Lower leg skin (tissue), 3 donors: ENCODE measurements at regions not wholly inside any gene's neighbourhood (a gene's known extent, or its start where the extent isn't known, plus 50 kb on each side); places are given as distances from the start of the nearest gene placed in this dataset.

Experiments used
- POLR2A ChIP-seq, 2 donors: fragments of 450-650 bp; IDR thresholded peaks; one replicate each; pipeline ENCODE4 v1.6.1; 2016 to 2017; ENCODE audit warnings: antibody characterized with exemption in 2 of 2, mild to moderate bottlenecking in 1 of 2, moderate library complexity in 1 of 2
- TF ChIP-seq, protein P1 (sequence below), 3 donors: fragments of 450-650 bp; IDR thresholded peaks; one replicate each; pipeline ENCODE4 v1.5.1; 2016; ENCODE audit warnings: antibody characterized with exemption in 3 of 3, mild to moderate bottlenecking in 3 of 3, moderate library complexity in 2 of 3

DNA sequence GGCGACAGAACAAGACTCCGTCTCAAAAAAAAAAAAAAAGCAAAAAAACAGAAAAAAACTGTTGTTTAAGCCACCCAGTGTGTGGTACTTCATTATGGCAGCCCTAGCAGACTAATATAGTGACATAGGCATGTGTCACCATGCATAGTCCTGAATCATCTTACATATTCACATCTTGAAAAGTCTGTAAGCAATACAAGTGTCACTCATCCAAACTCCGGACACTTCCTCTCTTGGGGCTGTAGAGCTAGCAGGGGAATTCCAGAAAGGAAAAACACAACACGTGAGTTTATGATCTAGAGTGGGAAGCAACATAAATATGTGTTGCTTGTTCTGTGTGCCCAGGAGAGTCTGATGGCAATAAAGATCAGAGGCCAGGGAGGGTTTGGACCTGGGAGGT is 81.6 kb upstream of the KCNE2 start:
- no peak for TF ChIP-seq POLR2A (IDR thresholded peaks at IDR 0.05)
- TF ChIP-seq, protein P1, sequence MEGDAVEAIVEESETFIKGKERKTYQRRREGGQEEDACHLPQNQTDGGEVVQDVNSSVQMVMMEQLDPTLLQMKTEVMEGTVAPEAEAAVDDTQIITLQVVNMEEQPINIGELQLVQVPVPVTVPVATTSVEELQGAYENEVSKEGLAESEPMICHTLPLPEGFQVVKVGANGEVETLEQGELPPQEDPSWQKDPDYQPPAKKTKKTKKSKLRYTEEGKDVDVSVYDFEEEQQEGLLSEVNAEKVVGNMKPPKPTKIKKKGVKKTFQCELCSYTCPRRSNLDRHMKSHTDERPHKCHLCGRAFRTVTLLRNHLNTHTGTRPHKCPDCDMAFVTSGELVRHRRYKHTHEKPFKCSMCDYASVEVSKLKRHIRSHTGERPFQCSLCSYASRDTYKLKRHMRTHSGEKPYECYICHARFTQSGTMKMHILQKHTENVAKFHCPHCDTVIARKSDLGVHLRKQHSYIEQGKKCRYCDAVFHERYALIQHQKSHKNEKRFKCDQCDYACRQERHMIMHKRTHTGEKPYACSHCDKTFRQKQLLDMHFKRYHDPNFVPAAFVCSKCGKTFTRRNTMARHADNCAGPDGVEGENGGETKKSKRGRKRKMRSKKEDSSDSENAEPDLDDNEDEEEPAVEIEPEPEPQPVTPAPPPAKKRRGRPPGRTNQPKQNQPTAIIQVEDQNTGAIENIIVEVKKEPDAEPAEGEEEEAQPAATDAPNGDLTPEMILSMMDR (IDR thresholded peaks at IDR 0.05), result no peak
